OCI-LY7 (cell line): ENCODE measurements at regions not wholly inside any gene's neighbourhood (a gene's known extent, or its start where the extent isn't known, plus 50 kb on each side); places are given as distances from the start of the nearest gene placed in this dataset.

Experiments
- BruUV-seq: library from RNA; stranded (reverse); fragments of 400-500 nt; replicated peaks from 2 replicates; lab custom pipeline; 2021; lab: Mats Ljungman, UMichigan
- CTCF ChIA-PET: fragments of 300-600 bp; sonication (Branson Sonifier 250); formaldehyde crosslinking; loops from one replicate; lab custom pipeline; 2022; ENCODE audit warnings: antibody characterized with exemption; ENCODE audit not compliant: unreplicated experiment; lab: Charles Lee
- POLR2A ChIA-PET: fragments of 300-600 bp; sonication (Branson Sonifier 250); formaldehyde crosslinking; loops from one replicate; lab custom pipeline; 2022; ENCODE audit warnings: antibody characterized with exemption; lab: Charles Lee
- DNase-seq: peaks from one replicate; pipeline ENCODE4 v3.0.0-alpha.2; 2015; ENCODE audit warnings: low spot score
- H2AFZ ChIP-seq: fragments of 200-600 bp; sonication (generic), shearing (Covaris generic); 2 replicates; pipeline ENCODE4 v1.6.1; 2014; ENCODE audit warnings: mild to moderate bottlenecking, antibody characterized with exemption, low read length, moderate library complexity
- H3K27ac ChIP-seq: fragments of 200-600 bp; sonication (generic); 2 replicates; pipeline ENCODE4 v1.5.1; 2014; ENCODE audit warnings: mixed run types, low read depth, mild to moderate bottlenecking, moderate library complexity, low read length, inconsistent platforms; ENCODE audit not compliant: poor library complexity, severe bottlenecking
- H3K36me3 ChIP-seq: fragments of 200-600 bp; sonication (generic); 2 replicates; pipeline ENCODE4 v1.6.1; 2014; ENCODE audit warnings: mild to moderate bottlenecking, antibody characterized with exemption, low read length, moderate library complexity, mixed read lengths; ENCODE audit not compliant: insufficient read depth
- H3K4me1 ChIP-seq: fragments of 200-600 bp; sonication (generic); 2 replicates; pipeline ENCODE4 v1.5.1; 2014; ENCODE audit warnings: mild to moderate bottlenecking, low read length; ENCODE audit not compliant: insufficient read depth, poor library complexity, severe bottlenecking
- H3K4me2 ChIP-seq: fragments of 200-600 bp; sonication (generic); 2 replicates; pipeline ENCODE4 v1.6.1; 2014; ENCODE audit warnings: mild to moderate bottlenecking, low read length
- H3K4me3 ChIP-seq: fragments of 200-600 bp; sonication (generic); 2 replicates; pipeline ENCODE4 v1.5.1; 2014; ENCODE audit warnings: mild to moderate bottlenecking, low read depth, low read length; ENCODE audit not compliant: poor library complexity, severe bottlenecking
- H3K79me2 ChIP-seq: fragments of 200-600 bp; sonication (generic); 2 replicates; pipeline ENCODE4 v1.6.1; 2016; ENCODE audit warnings: low read depth, mild to moderate bottlenecking, low read length, moderate library complexity, mixed read lengths; ENCODE audit not compliant: insufficient read depth
- H3K9me2 ChIP-seq: fragments of 200-600 bp; sonication (generic); 2 replicates; pipeline ENCODE4 v1.6.1; 2016; ENCODE audit warnings: mild to moderate bottlenecking, low read length, mixed read lengths; ENCODE audit not compliant: insufficient read depth
- H3K9me3 ChIP-seq: fragments of 200-600 bp; sonication (generic); 2 replicates; pipeline ENCODE4 v1.6.1; 2014; ENCODE audit warnings: mild to moderate bottlenecking, mixed run types, low read length, mixed read lengths
- H4K20me1 ChIP-seq: fragments of 200-600 bp; sonication (generic); 2 replicates; pipeline ENCODE4 v1.6.1; 2014; ENCODE audit warnings: mild to moderate bottlenecking, antibody characterized with exemption, low read length, moderate library complexity, mixed read lengths; ENCODE audit not compliant: insufficient read depth
- CTCF ChIP-seq: fragments of 200-600 bp; sonication (generic); conservative IDR thresholded peaks from 2 replicates; pipeline ENCODE4 v1.5.1; 2014; ENCODE audit warnings: mild to moderate bottlenecking, antibody characterized with exemption, low read length, moderate library complexity, mixed read lengths
- EZH2phosphoT487 ChIP-seq: fragments of 200-600 bp; sonication (generic); IDR thresholded peaks from 2 replicates; pipeline ENCODE4 v1.6.1; 2018; ENCODE audit warnings: low read depth, borderline replicate concordance, mild to moderate bottlenecking, mixed run types, antibody characterized with exemption, low read length, moderate library complexity, mixed read lengths
- intact Hi-C: fragments of 100-400 bp; cut with micrococcal nuclease; formaldehyde crosslinking; loops from one replicate; pipeline ENCODE4 v1.10.0; 2022; ENCODE audit not compliant: unreplicated experiment

- H3K27ac ChIP-seq: no peak overlapping the region
- no peaks in the 10 kb centered on the region for H4K20me1 ChIP-seq
- no peaks in the 10 kb centered on the region for H3K79me2 ChIP-seq
- no peak overlapping the region for H3K4me3 ChIP-seq
- intact Hi-C loops: no loop called here
- no TSS peak for BruUV-seq
- DNase-seq: no peak
- H3K4me2 ChIP-seq: no peak overlapping the region
- TF ChIP-seq EZH2phosphoT487 (no peak), CTCF (no peak)
- H3K9me2 ChIP-seq: no peaks in the 10 kb centered on the region; the same call in 1 of the 2 replicates
- no peaks in the 10 kb centered on the region for H3K9me3 ChIP-seq
- H2AFZ ChIP-seq: no peak overlapping the region
- ChIA-PET CTCF (no interaction called here), POLR2A (no interaction called here)
- no peaks in the 10 kb centered on the region for H3K4me1 ChIP-seq
- no peaks in the 10 kb centered on the region for H3K36me3 ChIP-seq
Observed at GRCh38 chr2:65939687-65940086, 495.2 kb upstream of the MEIS1 start.

GRCh38 chr2:65937379-65938160 is 497.4 kb upstream of the MEIS1 start:
- TF ChIP-seq CTCF: no peak
- TF ChIP-seq EZH2phosphoT487: no peak
- DNase-seq: no peak
- Histone ChIP-seq H3K4me3 (no peak overlapping the region), H4K20me1 (no peaks in the 10 kb centered on the region), H3K4me1 (no peaks in the 10 kb centered on the region), H3K4me2 (no peak overlapping the region), H3K27ac (no peak overlapping the region), H3K79me2 (no peaks in the 10 kb centered on the region), H2AFZ (no peak overlapping the region), H3K9me3 (no peaks in the 10 kb centered on the region), H3K9me2 (no peaks in the 10 kb centered on the region; the same call in 1 of the 2 replicates), H3K36me3 (no peaks in the 10 kb centered on the region)
- ChIA-PET CTCF (no interaction called here), POLR2A (no interaction called here)
- BruUV-seq: no TSS peak
- intact Hi-C loops: no loop called here

GRCh38 chr2:65934992-65935629 is 499.8 kb upstream of the MEIS1 start:
- H4K20me1 ChIP-seq: no peaks in the 10 kb centered on the region
- CTCF ChIA-PET: no interaction called here
- H3K9me2 ChIP-seq: no peaks in the 10 kb centered on the region; the same call in 1 of the 2 replicates
- H3K4me2 ChIP-seq: no peak overlapping the region
- H3K36me3 ChIP-seq: no peaks in the 10 kb centered on the region
- no TSS peak for BruUV-seq
- POLR2A ChIA-PET: no interaction called here
- no peak overlapping the region for H3K27ac ChIP-seq
- no peak for TF ChIP-seq CTCF
- TF ChIP-seq EZH2phosphoT487: no peak
- no peak for DNase-seq
- H3K79me2 ChIP-seq: no peaks in the 10 kb centered on the region
- no peak overlapping the region for H3K4me3 ChIP-seq
- intact Hi-C loops: no loop called here
- no peaks in the 10 kb centered on the region for H3K9me3 ChIP-seq
- no peak overlapping the region for H2AFZ ChIP-seq
- no peaks in the 10 kb centered on the region for H3K4me1 ChIP-seq
